SK-N-SH (cell line): ENCODE measurements at regions not wholly inside any gene's neighbourhood (a gene's known extent, or its start where the extent isn't known, plus 50 kb on each side); places are given as distances from the start of the nearest gene placed in this dataset.

Experiments
- CTCF ChIA-PET: fragments of 300-600, 350-600 bp; formaldehyde crosslinking; extraction: SDS; loops from one replicate; lab custom pipeline; 2021; lab: Yijun Ruan, JAX
- POLR2A ChIA-PET: fragments of 350-600 bp; sonication (Branson Sonifier 250); formaldehyde crosslinking; extraction: SDS; loops from one replicate; lab custom pipeline; 2020; ENCODE audit warnings: antibody characterized with exemption, inconsistent platforms; lab: Yijun Ruan, JAX
- DNase-seq: peaks from one replicate; pipeline ENCODE4 v3.0.0; 2012
- H2AFZ ChIP-seq: fragments of 200-600 bp; sonication (generic); 2 replicates; pipeline ENCODE4 v1.8.1; 2016; ENCODE audit warnings: antibody characterized with exemption, mild to moderate bottlenecking, low read depth
- H3F3A ChIP-seq: fragments of 200-600 bp; sonication (generic); replicated peaks from 2 replicates; pipeline ENCODE3; 2016; ENCODE audit warnings: antibody characterized with exemption, mild to moderate bottlenecking; ENCODE audit not compliant: insufficient read depth
- H3K27ac ChIP-seq, 2 experiments: fragments of 200-500 bp in 1 of 2; fragments of 200-600 bp in 1 of 2; sonication (Bioruptor generic) in 1 of 2; sonication (generic), shearing (Covaris generic) in 1 of 2; 2 replicates each; pipeline versions ENCODE4 v1.5.1 to v1.6.1; 2014 to 2016; ENCODE audit warnings: low read depth in 2 of 2, inconsistent platforms in 1 of 2, low read length in 1 of 2, mild to moderate bottlenecking in 1 of 2, mixed read lengths in 1 of 2
- H3K27me3 ChIP-seq: fragments of 200-600 bp; sonication (generic), shearing (Covaris generic); 2 replicates; pipeline ENCODE4 v1.6.1; 2016; ENCODE audit warnings: mixed run types; ENCODE audit not compliant: insufficient read depth
- H3K36me3 ChIP-seq, 2 experiments: fragments of 200-500 bp in 1 of 2; fragments of 200-600 bp in 1 of 2; sonication (Bioruptor generic) in 1 of 2; sonication (generic) in 1 of 2; replicated peaks in 1 of 2; 2 replicates each; pipeline versions ENCODE3 to v1.5.1; 2014 to 2016; ENCODE audit warnings: low read length in 1 of 2, mild to moderate bottlenecking in 1 of 2; ENCODE audit not compliant: insufficient read depth in 2 of 2, control insufficient read depth in 1 of 2
- H3K4me1 ChIP-seq, 2 experiments: fragments of 200-500 bp in 1 of 2; fragments of 200-600 bp in 1 of 2; sonication (Bioruptor generic) in 1 of 2; sonication (generic), shearing (Covaris generic) in 1 of 2; 2 replicates each; pipeline versions ENCODE4 v1.5.1 to v1.6.1; 2014 to 2016; ENCODE audit warnings: low read depth in 1 of 2, low read length in 1 of 2, mixed run types in 1 of 2; ENCODE audit not compliant: insufficient read depth in 2 of 2, control insufficient read depth in 1 of 2
- H3K4me2 ChIP-seq: fragments of 200-600 bp; sonication (generic), shearing (Covaris generic); 2 replicates; pipeline ENCODE4 v1.6.1; 2017; ENCODE audit warnings: mixed run types
- H3K4me3 ChIP-seq, 2 experiments: fragments of 200-500 bp in 1 of 2; fragments of 200-600 bp in 1 of 2; sonication (Bioruptor generic) in 1 of 2; sonication (generic), shearing (Covaris generic) in 1 of 2; 2 replicates each; pipeline versions ENCODE4 v1.5.1 to v1.8.1; 2014 to 2016; ENCODE audit warnings: low read depth in 2 of 2, inconsistent platforms in 1 of 2, low read length in 1 of 2, mild to moderate bottlenecking in 1 of 2, mixed read lengths in 1 of 2, moderate library complexity in 1 of 2
- H3K79me2 ChIP-seq: fragments of 200-600 bp; sonication (generic); 2 replicates; pipeline ENCODE4 v1.8.1; 2017; ENCODE audit warnings: mild to moderate bottlenecking; ENCODE audit not compliant: insufficient read depth
- H3K9ac ChIP-seq: fragments of 200-600 bp; sonication (generic); 2 replicates; pipeline ENCODE4 v1.6.1; 2017; ENCODE audit warnings: mixed run types
- H3K9me2 ChIP-seq: fragments of 200-600 bp; sonication (generic); 2 replicates; pipeline ENCODE4 v1.6.1; 2017; ENCODE audit warnings: mixed run types
- H3K9me3 ChIP-seq: fragments of 200-600 bp; sonication (generic); 2 replicates; pipeline ENCODE4 v1.6.1; 2017; ENCODE audit warnings: mixed run types, mild to moderate bottlenecking, moderate library complexity
- H4K20me1 ChIP-seq: fragments of 200-600 bp; sonication (generic); 2 replicates; pipeline ENCODE4 v1.6.1; 2017; ENCODE audit warnings: mild to moderate bottlenecking, mixed run types; ENCODE audit not compliant: insufficient read depth
- ELF1 ChIP-seq: IDR thresholded peaks from 2 replicates; pipeline ENCODE4 v1.4.0; 2012
- EP300 ChIP-seq, 2 experiments: IDR thresholded peaks; 2 replicates each; pipeline versions ENCODE4 v1.4.0 to v1.6.1; 2012; ENCODE audit warnings: borderline replicate concordance in 1 of 2, low read depth in 1 of 2, low read length in 1 of 2
- EZH2phosphoT487 ChIP-seq: fragments of 200-600 bp; sonication (generic); IDR thresholded peaks from 2 replicates; pipeline ENCODE4 v1.6.1; 2017; ENCODE audit warnings: low read depth, mixed run types, mild to moderate bottlenecking, antibody characterized with exemption, moderate library complexity, borderline replicate concordance
- FOSL2 ChIP-seq: IDR thresholded peaks from 2 replicates; pipeline ENCODE4 v1.4.0; 2012; ENCODE audit warnings: low read depth, mild to moderate bottlenecking, moderate library complexity, borderline replicate concordance
- FOXJ3 ChIP-seq: sonication (generic); formaldehyde crosslinking; IDR thresholded peaks from 2 replicates; pipeline ENCODE4 v1.5.1; 2020; ENCODE audit warnings: mild to moderate bottlenecking, missing genetic modification reagents
- GATA2 ChIP-seq: sonication (generic); formaldehyde crosslinking; IDR thresholded peaks from 2 replicates; pipeline ENCODE4 v1.5.0; 2020; ENCODE audit warnings: mild to moderate bottlenecking, missing genetic modification reagents
- IRF3 ChIP-seq: fragments of 150-350 bp; IDR thresholded peaks from 2 replicates; pipeline ENCODE4 v1.6.1; 2016; ENCODE audit warnings: mild to moderate bottlenecking, low read depth, low read length
- JUND ChIP-seq: IDR thresholded peaks from 2 replicates; pipeline ENCODE4 v1.4.0; 2012
- MAX ChIP-seq: IDR thresholded peaks from 2 replicates; pipeline ENCODE4 v1.4.0; 2012; ENCODE audit warnings: low read depth
- NFIC ChIP-seq: IDR thresholded peaks from 2 replicates; pipeline ENCODE4 v1.4.0; 2012; ENCODE audit warnings: borderline replicate concordance
- NRF1 ChIP-seq: IDR thresholded peaks from 2 replicates; pipeline ENCODE4 v1.6.1; 2012; ENCODE audit warnings: low read depth, mild to moderate bottlenecking, low read length
- POLR2AphosphoS5 ChIP-seq: IDR thresholded peaks from 2 replicates; pipeline ENCODE4 v1.6.1; 2012; ENCODE audit warnings: low read depth, low read length
- RAD21 ChIP-seq: IDR thresholded peaks from 2 replicates; pipeline ENCODE4 v1.6.1; 2012; ENCODE audit warnings: mild to moderate bottlenecking, low read length
- RCOR1 ChIP-seq: fragments of 150-350 bp; IDR thresholded peaks from 2 replicates; pipeline ENCODE4 v1.6.1; 2017; ENCODE audit warnings: antibody characterized with exemption, low read length
- RFX5 ChIP-seq: IDR thresholded peaks from 2 replicates; pipeline ENCODE4 v1.6.1; 2012; ENCODE audit warnings: mild to moderate bottlenecking, improper control_type of control experiment, low read length
- SIN3A ChIP-seq: IDR thresholded peaks from 2 replicates; pipeline ENCODE4 v1.6.1; 2012; ENCODE audit warnings: low read depth, mild to moderate bottlenecking, low read length, moderate library complexity, borderline replicate concordance
- SMC3 ChIP-seq: IDR thresholded peaks from 2 replicates; pipeline ENCODE4 v1.6.1; 2012; ENCODE audit warnings: low read depth, low read length, improper control_type of control experiment
- TAF1 ChIP-seq: IDR thresholded peaks from 2 replicates; pipeline ENCODE4 v1.6.1; 2012; ENCODE audit warnings: low read depth, mild to moderate bottlenecking, low read length, moderate library complexity, borderline replicate concordance
- TEAD4 ChIP-seq: IDR thresholded peaks from 2 replicates; pipeline ENCODE4 v1.4.0; 2012; ENCODE audit warnings: mild to moderate bottlenecking, borderline replicate concordance; ENCODE audit not compliant: insufficient read depth
- USF1 ChIP-seq: IDR thresholded peaks from 2 replicates; pipeline ENCODE4 v1.4.0; 2012; ENCODE audit warnings: low read depth, borderline replicate concordance
- YY1 ChIP-seq: IDR thresholded peaks from 2 replicates; pipeline ENCODE4 v1.4.0; 2012; ENCODE audit warnings: low read depth, mild to moderate bottlenecking
- ZBTB33 ChIP-seq: IDR thresholded peaks from 2 replicates; pipeline ENCODE4 v1.4.0; 2012; ENCODE audit warnings: low read depth, borderline replicate concordance
- WGBS: methylation state at CpG from one replicate; pipeline ENCODE4 v1.1.6; 2017; ENCODE audit warnings: low lambda C conversion rate; 5-methylcytosine and 5-hydroxymethylcytosine counted together

- TF ChIP-seq ZBTB33 (no peak), NRF1 (no peak), ELF1 (no peak), SIN3A (no peak), MAX (no peak), TAF1 (no peak), RFX5 (no peak), TEAD4 (no peak), FOXJ3 (CRISPR knock-in tag) (no peak), JUND (no peak)
Observed at GRCh38 chr22:48592931-48593330, 1234.7 kb downstream of the BRD1 start (continued).

GRCh38 chr22:48592488-48592887, 1235.2 kb downstream of the BRD1 start:
- no peak overlapping the region for H2AFZ ChIP-seq
- TF ChIP-seq POLR2AphosphoS5, result no peak
- TF ChIP-seq, all 33 proteins: peak for 0
- Histone ChIP-seq H3K79me2 (no peaks in the 10 kb centered on the region), H3K4me3 (no peak overlapping the region), H3K36me3 (no peaks in the 10 kb centered on the region), H3F3A (no peaks in the 10 kb centered on the region), H4K20me1 (no peaks in the 10 kb centered on the region), H3K27me3 (peaks cover 6% of the 10 kb centered on the region; the same call in 1 of the 2 replicates), H3K9me2 (no peaks in the 10 kb centered on the region), H3K9ac (no peak overlapping the region), H3K27ac (no peak overlapping the region), H3K4me1 (peaks cover 0 to 24% of the 10 kb centered on the region in 2 experiments; a peak in 1 of 4 replicates), H3K4me2 (no peak overlapping the region), H3K9me3 (no peaks in the 10 kb centered on the region)
- DNase-seq, result no peak
- CTCF ChIA-PET, result no interaction called here
- 35% methylated on average over 11 of the region's 12 CpGs for WGBS
- POLR2A ChIA-PET, result no interaction called here

GRCh38 chr22:48592066-48592345, 1235.7 kb downstream of the BRD1 start:
- Histone ChIP-seq H3K4me1 (peaks cover 0 to 24% of the 10 kb centered on the region in 2 experiments; a peak in 1 of 4 replicates), H4K20me1 (no peaks in the 10 kb centered on the region), H3K9me2 (no peaks in the 10 kb centered on the region), H3K27ac (no peak overlapping the region), H3K4me3 (no peak overlapping the region), H3K27me3 (peaks cover 6% of the 10 kb centered on the region; the same call in 1 of the 2 replicates), H3K9me3 (no peaks in the 10 kb centered on the region), H3K4me2 (no peak overlapping the region), H3F3A (no peaks in the 10 kb centered on the region), H3K36me3 (no peaks in the 10 kb centered on the region), H3K9ac (no peak overlapping the region), H2AFZ (no peak overlapping the region), H3K79me2 (no peaks in the 10 kb centered on the region)
- no CpG with 5 or more reads among the region's 3 CpGs for WGBS
- no peak for DNase-seq
- ChIA-PET POLR2A (no interaction called here), CTCF (no interaction called here)
- no peak for TF ChIP-seq IRF3
- no peak for TF ChIP-seq ELF1
- TF ChIP-seq NRF1, result no peak
- no peak for TF ChIP-seq JUND
- no peak for TF ChIP-seq NFIC
- no peak for TF ChIP-seq MAX
- no peak for TF ChIP-seq RFX5
- no peak for TF ChIP-seq USF1
- no peak for TF ChIP-seq EP300 (IDR thresholded peaks at IDR 0.05; ENCODE audit: borderline replicate concordance in 1 of 2, low read depth in 1 of 2, low read length in 1 of 2)
- TF ChIP-seq EZH2phosphoT487, result no peak
- no peak for TF ChIP-seq YY1
- TF ChIP-seq RAD21, result no peak
- TF ChIP-seq GATA2 (CRISPR knock-in tag), result no peak
- TF ChIP-seq RCOR1, result no peak
- no peak for TF ChIP-seq SMC3
- TF ChIP-seq TAF1, result no peak
- TF ChIP-seq FOSL2, result no peak
